A549 (cell line): ENCODE measurements at regions not wholly inside any gene's neighbourhood (a gene's known extent, or its start where the extent isn't known, plus 50 kb on each side); places are given as distances from the start of the nearest gene placed in this dataset.

Experiments
- ATAC-seq, 2 experiments: fragments of 200-7000 bp in 1 of 2; fragments of >200 bp in 1 of 2; cut with Nextera tagmentation in 1 of 2; cut with Tn5 transposase in 1 of 2; 3 replicates each; pipeline versions ENCODE4 v1.8.0 to v1.9.1; 2018 to 2020; ENCODE audit warnings: mild to moderate bottlenecking in 1 of 2, moderate library complexity in 1 of 2
- CTCF ChIA-PET: fragments of 300-600 bp; sonication (Branson Sonifier 250); formaldehyde crosslinking; extraction: SDS; loops from one replicate; lab custom pipeline; 2021; ENCODE audit warnings: antibody characterized with exemption, inconsistent platforms; lab: Yijun Ruan, JAX
- POLR2A ChIA-PET: fragments of 350-600 bp; formaldehyde crosslinking; extraction: SDS; loops from one replicate; lab custom pipeline; 2021; ENCODE audit warnings: antibody characterized with exemption, inconsistent platforms; lab: Yijun Ruan, JAX
- DNase-seq, 2 experiments: peaks; one replicate each; pipeline versions ENCODE4 v3.0.0 to v3.0.0-alpha.2; 2011 to 2016; ENCODE audit warnings: low read depth in 1 of 2, low spot score in 1 of 2
- FAIRE-seq: peaks from 2 replicates; lab custom pipeline; 2011; peaks lifted over from hg19 to GRCh38; lab: Jason Lieb, UNC
- H3K27ac ChIP-seq, 2 experiments: fragments of >200 bp; sonication (Bioruptor Twin); formaldehyde crosslinking; 3 replicates each; pipeline ENCODE4 v1.5.1; 2016 to 2017
- H3K4me1 ChIP-seq: fragments of >200 bp; sonication (Bioruptor Twin); formaldehyde crosslinking; 3 replicates; pipeline ENCODE4 v1.6.1; 2016
- H3K4me2 ChIP-seq: fragments of >200 bp; sonication (Bioruptor Twin); formaldehyde crosslinking; 3 replicates; pipeline ENCODE4 v1.6.1; 2016
- H3K4me3 ChIP-seq: fragments of >200 bp; sonication (Bioruptor Twin); formaldehyde crosslinking; 3 replicates; pipeline ENCODE4 v1.5.1; 2016
- H3K9me3 ChIP-seq: fragments of >200 bp; sonication (Bioruptor Twin); formaldehyde crosslinking; 3 replicates; pipeline ENCODE4 v1.6.1; 2016
- CBX2 ChIP-seq: fragments of 200-600 bp; sonication (generic); IDR thresholded peaks from 2 replicates; pipeline ENCODE4 v1.6.1; 2016; ENCODE audit warnings: low read depth, mild to moderate bottlenecking, borderline replicate concordance
- CEBPB ChIP-seq, 2 experiments: fragments of >200 bp in 1 of 2; sonication (Bioruptor Twin) in 1 of 2; formaldehyde crosslinking in 1 of 2; IDR thresholded peaks; 2 replicates each; pipeline ENCODE4 v1.6.1; 2012 to 2016
- CHD2 ChIP-seq: fragments of 150-350 bp; IDR thresholded peaks from 2 replicates; pipeline ENCODE4 v1.6.1; 2014; ENCODE audit warnings: low read length; ENCODE audit not compliant: partially characterized antibody
- CTCF ChIP-seq: fragments of >200 bp; sonication (Bioruptor Twin); formaldehyde crosslinking; IDR thresholded peaks from 3 replicates; pipeline ENCODE4 v1.5.1; 2016
- EP300 ChIP-seq, 2 experiments: fragments of >200 bp; sonication (Bioruptor Twin); formaldehyde crosslinking; IDR thresholded peaks; 2 replicates in 1 of 2; 3 replicates in 1 of 2; pipeline ENCODE4 v1.6.1; 2016 to 2017
- ESRRA ChIP-seq: fragments of 150-350 bp; IDR thresholded peaks from 2 replicates; pipeline ENCODE4 v1.6.1; 2014; ENCODE audit warnings: mild to moderate bottlenecking, low read length, borderline replicate concordance
- FOXS1 ChIP-seq: fragments of 250-450 bp; sonication (Bioruptor Pico); IDR thresholded peaks from 2 replicates; pipeline ENCODE4 v1.5.0; 2020; ENCODE audit warnings: mild to moderate bottlenecking, moderate library complexity
- GATA3 ChIP-seq: IDR thresholded peaks from 2 replicates; pipeline ENCODE4 v1.6.1; 2012; ENCODE audit warnings: borderline replicate concordance
- HOXA7 ChIP-seq: fragments of 250-450 bp; sonication (Bioruptor Pico); IDR thresholded peaks from 2 replicates; pipeline ENCODE4 v1.5.0; 2020; ENCODE audit warnings: mild to moderate bottlenecking, moderate library complexity
- JUN ChIP-seq, 2 experiments: fragments of >200 bp; sonication (Bioruptor Twin); formaldehyde crosslinking; IDR thresholded peaks; 2 replicates in 1 of 2; 3 replicates in 1 of 2; pipeline ENCODE4 v1.6.1; 2016 to 2017
- KDM1A ChIP-seq: fragments of 200-600 bp; sonication (generic); IDR thresholded peaks from 2 replicates; pipeline ENCODE4 v1.6.1; 2016; ENCODE audit warnings: low read depth, mild to moderate bottlenecking
- MYC ChIP-seq: IDR thresholded peaks from 2 replicates; pipeline ENCODE4 v1.6.1; 2012; ENCODE audit warnings: mild to moderate bottlenecking, inconsistent platforms, low read length, improper control_type of control experiment, borderline replicate concordance
- NPAS2 ChIP-seq: fragments of 250-450 bp; sonication (Bioruptor Pico); IDR thresholded peaks from 2 replicates; pipeline ENCODE4 v1.8.0; 2022; ENCODE audit warnings: mild to moderate bottlenecking, moderate library complexity, borderline replicate concordance
- NR3C1 ChIP-seq: fragments of >200 bp; sonication (Bioruptor Twin); formaldehyde crosslinking; IDR thresholded peaks from 3 replicates; pipeline ENCODE4 v1.6.1; 2017
- RARB ChIP-seq: fragments of 250-450 bp; sonication (Bioruptor Pico); IDR thresholded peaks from 2 replicates; pipeline ENCODE4 v1.8.0; 2021; ENCODE audit warnings: mild to moderate bottlenecking, moderate library complexity
- REST ChIP-seq: fragments of 200-600 bp; sonication (generic); IDR thresholded peaks from 2 replicates; pipeline ENCODE4 v1.6.1; 2016; ENCODE audit warnings: antibody characterized with exemption, mild to moderate bottlenecking, moderate library complexity
- RNF2 ChIP-seq: fragments of 200-600 bp; sonication (generic); IDR thresholded peaks from 2 replicates; pipeline ENCODE4 v1.6.1; 2016; ENCODE audit warnings: low read depth, mild to moderate bottlenecking, antibody characterized with exemption, moderate library complexity, borderline replicate concordance
- TP53 ChIP-seq: fragments of 250-450 bp; sonication (Bioruptor Pico); IDR thresholded peaks from 2 replicates; pipeline ENCODE4 v1.5.0; 2021; ENCODE audit warnings: mild to moderate bottlenecking, moderate library complexity
- ZC3H11A ChIP-seq: fragments of 450-650 bp; IDR thresholded peaks from 2 replicates; pipeline ENCODE4 v1.6.1; 2014; ENCODE audit warnings: antibody characterized with exemption, mild to moderate bottlenecking
- ZFP36 ChIP-seq: fragments of 450-650 bp; IDR thresholded peaks from 2 replicates; pipeline ENCODE4 v1.6.1; 2014; ENCODE audit warnings: borderline replicate concordance; ENCODE audit not compliant: partially characterized antibody
- ZNF302 ChIP-seq: fragments of 250-450 bp; sonication (Bioruptor Pico); IDR thresholded peaks from 2 replicates; pipeline ENCODE4 v1.9.0; 2021; ENCODE audit warnings: inconsistent platforms, mild to moderate bottlenecking, moderate library complexity
- WGBS: methylation state at CpG from one replicate; pipeline ENCODE4 v1.1.6; 2017; ENCODE audit errors: missing lambda C conversion rate; 5-methylcytosine and 5-hydroxymethylcytosine counted together
- TF ChIP-seq, protein P1 (sequence below): fragments of 250-450 bp; sonication (Bioruptor Pico); IDR thresholded peaks from 2 replicates; pipeline ENCODE4 v1.5.0; 2020; ENCODE audit warnings: low read depth, mild to moderate bottlenecking, moderate library complexity
- TF ChIP-seq, protein P2 (sequence below): fragments of 450-650 bp; IDR thresholded peaks from 2 replicates; pipeline ENCODE4 v1.6.1; 2014; ENCODE audit warnings: antibody characterized with exemption
- TF ChIP-seq, protein P3 (sequence below): IDR thresholded peaks from 2 replicates; pipeline ENCODE4 v1.6.1; 2012

GRCh38 chr3:72776-73175 is 123.8 kb upstream of the CHL1 start:
- H3K4me2 ChIP-seq, result no peak overlapping the region
- ATAC-seq, result no peak
- 9% methylated on average over 1 of the region's 1 CpG for WGBS
- DNase-seq, result no peak
- no peak overlapping the region for H3K4me3 ChIP-seq
- TF ChIP-seq RARB (no peak), NPAS2 (CRISPR knock-in tag) (no peak), CEBPB (IDR thresholded peaks at IDR 0.05) (no peak), EP300 (IDR thresholded peaks at IDR 0.05) (no peak), CTCF (no peak), REST (no peak), FOXS1 (CRISPR knock-in tag) (no peak), RNF2 (no peak), HOXA7 (no peak), ZC3H11A (no peak), ZFP36 (no peak), MYC (no peak)
- no peak for FAIRE-seq
- H3K9me3 ChIP-seq, result no peaks in the 10 kb centered on the region
- H3K4me1 ChIP-seq, result no peaks in the 10 kb centered on the region
- H3K27ac ChIP-seq, result no peak overlapping the region
- POLR2A ChIA-PET, result no interaction called here
- CTCF ChIA-PET, result no interaction called here

DNA sequence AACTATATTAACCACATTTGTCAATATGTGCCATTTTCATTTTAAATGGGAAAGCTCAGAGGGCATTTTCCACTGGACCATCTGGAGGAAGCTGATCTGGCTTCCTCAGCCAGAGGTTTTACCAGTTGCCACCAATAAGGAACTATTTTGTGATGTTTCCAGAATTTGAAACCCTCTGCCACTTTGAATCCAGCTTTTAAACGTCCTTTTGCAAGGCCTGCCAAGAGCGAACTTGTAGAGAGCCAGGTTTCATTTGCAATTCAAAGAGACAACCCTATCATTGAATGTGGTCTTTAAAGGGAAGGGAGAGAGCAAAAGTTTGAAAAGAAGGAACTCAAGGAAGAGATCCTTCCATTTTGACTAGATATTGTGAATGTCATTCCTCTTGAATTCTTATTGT is 123.3 kb upstream of the CHL1 start:
- Histone ChIP-seq H3K4me1 (no peaks in the 10 kb centered on the region), H3K9me3 (no peaks in the 10 kb centered on the region), H3K4me2 (no peak overlapping the region)
- DNase-seq, result no peak
- no peak for TF ChIP-seq ESRRA
- TF ChIP-seq, protein P1, sequence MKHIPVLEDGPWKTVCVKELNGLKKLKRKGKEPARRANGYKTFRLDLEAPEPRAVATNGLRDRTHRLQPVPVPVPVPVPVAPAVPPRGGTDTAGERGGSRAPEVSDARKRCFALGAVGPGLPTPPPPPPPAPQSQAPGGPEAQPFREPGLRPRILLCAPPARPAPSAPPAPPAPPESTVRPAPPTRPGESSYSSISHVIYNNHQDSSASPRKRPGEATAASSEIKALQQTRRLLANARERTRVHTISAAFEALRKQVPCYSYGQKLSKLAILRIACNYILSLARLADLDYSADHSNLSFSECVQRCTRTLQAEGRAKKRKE (CRISPR knock-in tag), result no peak
- TF ChIP-seq ZNF302 (CRISPR knock-in tag), result no peak
- TF ChIP-seq TP53 (CRISPR knock-in tag), result no peak
- no peak for TF ChIP-seq REST
- TF ChIP-seq EP300 (IDR thresholded peaks at IDR 0.05), result no peak
- TF ChIP-seq JUN (IDR thresholded peaks at IDR 0.05), result no peak
- TF ChIP-seq NR3C1, result no peak
- TF ChIP-seq CBX2, result no peak
- TF ChIP-seq CHD2, result no peak
- TF ChIP-seq KDM1A, result no peak
- TF ChIP-seq CTCF, result no peak
- TF ChIP-seq GATA3, result no peak
- TF ChIP-seq, protein P2, sequence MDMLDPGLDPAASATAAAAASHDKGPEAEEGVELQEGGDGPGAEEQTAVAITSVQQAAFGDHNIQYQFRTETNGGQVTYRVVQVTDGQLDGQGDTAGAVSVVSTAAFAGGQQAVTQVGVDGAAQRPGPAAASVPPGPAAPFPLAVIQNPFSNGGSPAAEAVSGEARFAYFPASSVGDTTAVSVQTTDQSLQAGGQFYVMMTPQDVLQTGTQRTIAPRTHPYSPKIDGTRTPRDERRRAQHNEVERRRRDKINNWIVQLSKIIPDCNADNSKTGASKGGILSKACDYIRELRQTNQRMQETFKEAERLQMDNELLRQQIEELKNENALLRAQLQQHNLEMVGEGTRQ, result no peak
- TF ChIP-seq, protein P3, sequence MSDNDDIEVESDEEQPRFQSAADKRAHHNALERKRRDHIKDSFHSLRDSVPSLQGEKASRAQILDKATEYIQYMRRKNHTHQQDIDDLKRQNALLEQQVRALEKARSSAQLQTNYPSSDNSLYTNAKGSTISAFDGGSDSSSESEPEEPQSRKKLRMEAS, result no peak
- TF ChIP-seq, all 56 proteins: peak for 0
- H3K27ac ChIP-seq, result no peak overlapping the region
- POLR2A ChIA-PET, result no interaction called here
- CTCF ChIA-PET, result no interaction called here
- no peak overlapping the region for H3K4me3 ChIP-seq
- FAIRE-seq (no peak), ATAC-seq (no peak)
- WGBS, result 10% methylated on average over 2 of the region's 2 CpGs
